ENCODE measurements at regions not wholly inside any gene's neighbourhood (a gene's known extent, or its start where the extent isn't known, plus 50 kb on each side); places are given as distances from the start of the nearest gene placed in this dataset.

- CTCF ChIA-PET, result no interaction called here
- POLR2A ChIA-PET, result no interaction called here
- Histone ChIP-seq H3K4me3 (ENCODE audit: low read depth, low read length) (no peak overlapping the region), H3K27ac (ENCODE audit: extremely low read depth, low read depth, low read length) (no peak overlapping the region), H3K9me3 (ENCODE audit: control insufficient read depth, insufficient read depth, low read depth, low read length) (no peaks in the 10 kb centered on the region), H3K4me1 (ENCODE audit: control insufficient read depth, insufficient read depth, low read length) (peaks cover 25% of the 10 kb centered on the region), H3K36me3 (ENCODE audit: control insufficient read depth in 2 of 2, insufficient read depth in 1 of 2, low read length in 2 of 2) (no peaks in the 10 kb centered on the region)
- TF ChIP-seq ZNF174 (tag by site-specific recombination; IDR thresholded peaks at IDR 0.05), result no peak
- TF ChIP-seq ZNF2 (tag by site-specific recombination; IDR thresholded peaks at IDR 0.05), result no peak
- TF ChIP-seq ZSCAN4 (tag by site-specific recombination; IDR thresholded peaks at IDR 0.05), result no peak
- no peak for TF ChIP-seq ZNF449 (tag by site-specific recombination; IDR thresholded peaks at IDR 0.05)
- TF ChIP-seq ZNF560 (tag by site-specific recombination; IDR thresholded peaks at IDR 0.05; ENCODE audit: borderline replicate concordance), result no peak
- TF ChIP-seq ZBTB10 (tag by site-specific recombination; IDR thresholded peaks at IDR 0.05), result no peak
- TF ChIP-seq ZNF670 (tag by site-specific recombination; IDR thresholded peaks at IDR 0.05; ENCODE audit: low read depth), result no peak
- no peak for TF ChIP-seq ZNF776 (tag by site-specific recombination; IDR thresholded peaks at IDR 0.05; ENCODE audit: borderline replicate concordance)
- no peak for TF ChIP-seq ZNF76 (tag by site-specific recombination; IDR thresholded peaks at IDR 0.05; ENCODE audit: borderline replicate concordance, low read depth)
- TF ChIP-seq ZNF37A (tag by site-specific recombination; IDR thresholded peaks at IDR 0.05), result no peak
These were observed 128.7 kb upstream of the CCDC68 start for GRCh38 chr18:55088000-55088401.

GRCh38 chr18:55086906-55087305, 127.6 kb upstream of the CCDC68 start:
- no peaks in the 10 kb centered on the region for H3K9me3 ChIP-seq (ENCODE audit: control insufficient read depth, insufficient read depth, low read depth, low read length)
- H3K36me3 ChIP-seq (ENCODE audit: control insufficient read depth in 2 of 2, insufficient read depth in 1 of 2, low read length in 2 of 2), result no peaks in the 10 kb centered on the region
- ChIA-PET CTCF (no interaction called here), POLR2A (no interaction called here)
- no peak overlapping the region for H3K4me3 ChIP-seq (ENCODE audit: low read depth, low read length)
- no peak for TF ChIP-seq ZNF626 (tag by site-specific recombination; IDR thresholded peaks at IDR 0.05)
- no peak for TF ChIP-seq TCF7L2 (IDR thresholded peaks at IDR 0.05; ENCODE audit: borderline replicate concordance, low read depth, low read length)
- TF ChIP-seq ZNF324 (tag by site-specific recombination; IDR thresholded peaks at IDR 0.05), result no peak
- no peak for TF ChIP-seq IKZF3 (tag by site-specific recombination; IDR thresholded peaks at IDR 0.05)
- TF ChIP-seq ZNF292 (tag by site-specific recombination; IDR thresholded peaks at IDR 0.05; ENCODE audit: borderline replicate concordance, low read depth), result no peak
- TF ChIP-seq HOXC10 (CRISPR knock-in tag; IDR thresholded peaks at IDR 0.05), result no peak
- TF ChIP-seq ZNF596 (tag by site-specific recombination; IDR thresholded peaks at IDR 0.05), result no peak
- no peak for TF ChIP-seq ZFP37 (tag by site-specific recombination; IDR thresholded peaks at IDR 0.05)
- TF ChIP-seq ZNF776 (tag by site-specific recombination; IDR thresholded peaks at IDR 0.05; ENCODE audit: borderline replicate concordance), result no peak
- no peak for TF ChIP-seq ZNF423 (tag by site-specific recombination; IDR thresholded peaks at IDR 0.05)
- no peak for TF ChIP-seq WT1 (tag by site-specific recombination; IDR thresholded peaks at IDR 0.05)
- no peak for TF ChIP-seq ZNF768 (tag by site-specific recombination; IDR thresholded peaks at IDR 0.05)
- no peak for TF ChIP-seq ZNF366 (tag by site-specific recombination; conservative IDR thresholded peaks at IDR 0.05)
- TF ChIP-seq ZNF114 (tag by site-specific recombination; IDR thresholded peaks at IDR 0.05), result no peak
- no peak for TF ChIP-seq ZNF169 (tag by site-specific recombination; IDR thresholded peaks at IDR 0.05)
- TF ChIP-seq ZNF76 (tag by site-specific recombination; IDR thresholded peaks at IDR 0.05; ENCODE audit: borderline replicate concordance, low read depth), result no peak
- no peak for TF ChIP-seq SETDB1 (IDR thresholded peaks at IDR 0.05; ENCODE audit: insufficient read length, low read length)
- no peak for TF ChIP-seq GLIS1 (tag by site-specific recombination; IDR thresholded peaks at IDR 0.05)
- no peak for TF ChIP-seq BCL11B (tag by site-specific recombination; IDR thresholded peaks at IDR 0.05; ENCODE audit: low read depth)
- no peak overlapping the region for H3K27ac ChIP-seq (ENCODE audit: extremely low read depth, low read depth, low read length)
- peaks cover 25% of the 10 kb centered on the region for H3K4me1 ChIP-seq (ENCODE audit: control insufficient read depth, insufficient read depth, low read length)

Data from HEK293 (cell line).